ENCODE measurements at regions not wholly inside any gene's neighbourhood (a gene's known extent, or its start where the extent isn't known, plus 50 kb on each side); places are given as distances from the start of the nearest gene placed in this dataset.

GRCh38 chr15:26134152-26134551, 271.0 kb upstream of the ATP10A start:
- no peak for TF ChIP-seq CTCF (IDR thresholded peaks at IDR 0.05; ENCODE audit: low read depth, low read length)
- TF ChIP-seq EZH2phosphoT487 (IDR thresholded peaks at IDR 0.05; ENCODE audit: low read depth), result no peak

Data from OCI-LY3 (cell line).